ENCODE measurements at regions not wholly inside any gene's neighbourhood (a gene's known extent, or its start where the extent isn't known, plus 50 kb on each side); places are given as distances from the start of the nearest gene placed in this dataset.

DNA sequence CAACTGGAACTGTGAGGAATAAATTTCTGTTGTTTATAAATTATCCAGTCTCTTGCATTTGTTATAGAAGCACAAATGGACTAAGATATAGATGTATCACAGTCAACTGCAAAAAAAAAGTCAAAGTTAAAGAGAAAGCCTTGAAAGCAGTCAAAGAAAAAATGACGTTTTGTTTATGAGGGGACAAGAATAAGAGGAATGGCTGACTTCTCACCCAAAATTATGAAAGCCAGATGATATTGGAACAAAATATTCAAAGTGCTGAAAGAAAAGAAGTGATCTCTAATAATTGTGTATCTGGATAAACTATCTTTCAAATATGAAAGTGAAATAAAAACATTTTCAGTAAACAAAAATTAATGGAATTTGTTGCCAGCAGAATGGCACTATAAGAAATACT lies 171.8 kb upstream of the IGF1R start:
- DNase-seq (ENCODE audit: low read depth, low spot score): no peak
- no peaks in the 10 kb centered on the region for H3K36me3 ChIP-seq (ENCODE audit: control insufficient read depth in 2 of 2, extremely low read depth in 1 of 2, insufficient read depth in 2 of 2, low read length in 2 of 2)
- H4K20me1 ChIP-seq (replicated peaks; ENCODE audit: control insufficient read depth, extremely low read depth, insufficient read depth, low read length): no peaks in the 10 kb centered on the region
- H3K4me2 ChIP-seq (ENCODE audit: insufficient read depth, low read length): no peak overlapping the region
- H3K4me1 ChIP-seq (ENCODE audit: control insufficient read depth, extremely low read depth, insufficient read depth, low read length): no peaks in the 10 kb centered on the region
- H3K9me3 ChIP-seq (replicated peaks; ENCODE audit: control insufficient read depth, insufficient read depth, low read length): peaks cover 4% of the 10 kb centered on the region
- H3K4me3 ChIP-seq (replicated peaks in 1 of 3; ENCODE audit: insufficient read depth in 1 of 3, low read depth in 1 of 3, low read length in 3 of 3): no peak overlapping the region
- no peak for FAIRE-seq
- no TSS peak for BruUV-seq (replicated peaks)
- no peaks in the 10 kb centered on the region for H3K9me1 ChIP-seq (replicated peaks; ENCODE audit: control insufficient read depth, extremely low read depth, insufficient read depth, low read length)
- no peak overlapping the region for H3K27ac ChIP-seq (ENCODE audit: insufficient read depth, low read depth, low read length)
- ChIA-PET POLR2A (no interaction called here), CTCF (no interaction called here)
- no peaks in the 10 kb centered on the region for H3K27me3 ChIP-seq (ENCODE audit: control insufficient read depth in 2 of 2, insufficient read depth in 2 of 2, low read length in 2 of 2)
- H3K9ac ChIP-seq (replicated peaks; ENCODE audit: extremely low read depth, insufficient read depth, low read length): no peak overlapping the region
- dilution Hi-C loops (cut with MboI; ENCODE audit: extremely low pct_ligation_motif_present, low sequenced_read_pairs): no loop called here
- TF ChIP-seq FOS (IDR thresholded peaks at IDR 0.05; ENCODE audit: borderline replicate concordance, insufficient read depth, low read length) (no peak), POLR2A (IDR thresholded peaks at IDR 0.05; ENCODE audit: low read depth, low read length) (no peak), POLR2AphosphoS5 (IDR thresholded peaks at IDR 0.05; ENCODE audit: insufficient read depth, low read depth, low read length) (no peak), EZH2 (IDR thresholded peaks at IDR 0.05; ENCODE audit: borderline replicate concordance, low read depth, low read length, severe bottlenecking) (no peak), JUN (IDR thresholded peaks at IDR 0.05; ENCODE audit: borderline replicate concordance, insufficient read depth, insufficient read length, low read depth) (no peak), MYC (IDR thresholded peaks at IDR 0.05; ENCODE audit: low read depth, low read length) (no peak), GATA2 (IDR thresholded peaks at IDR 0.05; ENCODE audit: insufficient read depth, insufficient read length, low read depth, low read length) (no peak)
- TF ChIP-seq, protein P1, sequence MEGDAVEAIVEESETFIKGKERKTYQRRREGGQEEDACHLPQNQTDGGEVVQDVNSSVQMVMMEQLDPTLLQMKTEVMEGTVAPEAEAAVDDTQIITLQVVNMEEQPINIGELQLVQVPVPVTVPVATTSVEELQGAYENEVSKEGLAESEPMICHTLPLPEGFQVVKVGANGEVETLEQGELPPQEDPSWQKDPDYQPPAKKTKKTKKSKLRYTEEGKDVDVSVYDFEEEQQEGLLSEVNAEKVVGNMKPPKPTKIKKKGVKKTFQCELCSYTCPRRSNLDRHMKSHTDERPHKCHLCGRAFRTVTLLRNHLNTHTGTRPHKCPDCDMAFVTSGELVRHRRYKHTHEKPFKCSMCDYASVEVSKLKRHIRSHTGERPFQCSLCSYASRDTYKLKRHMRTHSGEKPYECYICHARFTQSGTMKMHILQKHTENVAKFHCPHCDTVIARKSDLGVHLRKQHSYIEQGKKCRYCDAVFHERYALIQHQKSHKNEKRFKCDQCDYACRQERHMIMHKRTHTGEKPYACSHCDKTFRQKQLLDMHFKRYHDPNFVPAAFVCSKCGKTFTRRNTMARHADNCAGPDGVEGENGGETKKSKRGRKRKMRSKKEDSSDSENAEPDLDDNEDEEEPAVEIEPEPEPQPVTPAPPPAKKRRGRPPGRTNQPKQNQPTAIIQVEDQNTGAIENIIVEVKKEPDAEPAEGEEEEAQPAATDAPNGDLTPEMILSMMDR (IDR thresholded peaks at IDR 0.05; ENCODE audit: extremely low read depth in 1 of 2, insufficient read depth in 1 of 2, low read depth in 1 of 2, low read length in 2 of 2): no peak
- TF ChIP-seq, protein P2, sequence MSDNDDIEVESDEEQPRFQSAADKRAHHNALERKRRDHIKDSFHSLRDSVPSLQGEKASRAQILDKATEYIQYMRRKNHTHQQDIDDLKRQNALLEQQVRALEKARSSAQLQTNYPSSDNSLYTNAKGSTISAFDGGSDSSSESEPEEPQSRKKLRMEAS (IDR thresholded peaks at IDR 0.05; ENCODE audit: insufficient read depth, insufficient read length): no peak
- intact Hi-C loops (cut with micrococcal nuclease): no loop called here
- H3K79me2 ChIP-seq (ENCODE audit: control insufficient read depth, insufficient read depth, low read length): no peaks in the 10 kb centered on the region
- H2AFZ ChIP-seq (ENCODE audit: low read depth, low read length): no peak overlapping the region
